Esophagus squamous epithelium (tissue), 4 donors: ENCODE measurements at regions not wholly inside any gene's neighbourhood (a gene's known extent, or its start where the extent isn't known, plus 50 kb on each side); places are given as distances from the start of the nearest gene placed in this dataset.

Source experiments
- POLR2A ChIP-seq, 4 donors: fragments of 450-650 bp; IDR thresholded peaks; one replicate each; pipeline ENCODE4 v1.6.1; 2017; ENCODE audit warnings: antibody characterized with exemption in 4 of 4, mild to moderate bottlenecking in 4 of 4, moderate library complexity in 3 of 4
- TF ChIP-seq, protein P1 (sequence below), 6 experiments: fragments of 450-650 bp in 4 of 6; fragments of 200-600 bp in 2 of 6; sonication (generic) in 2 of 6; IDR thresholded peaks; one replicate each; pipeline ENCODE4 v1.5.1; 2016 to 2019; ENCODE audit warnings: antibody characterized with exemption in 6 of 6, mild to moderate bottlenecking in 4 of 6, moderate library complexity in 4 of 6

DNA sequence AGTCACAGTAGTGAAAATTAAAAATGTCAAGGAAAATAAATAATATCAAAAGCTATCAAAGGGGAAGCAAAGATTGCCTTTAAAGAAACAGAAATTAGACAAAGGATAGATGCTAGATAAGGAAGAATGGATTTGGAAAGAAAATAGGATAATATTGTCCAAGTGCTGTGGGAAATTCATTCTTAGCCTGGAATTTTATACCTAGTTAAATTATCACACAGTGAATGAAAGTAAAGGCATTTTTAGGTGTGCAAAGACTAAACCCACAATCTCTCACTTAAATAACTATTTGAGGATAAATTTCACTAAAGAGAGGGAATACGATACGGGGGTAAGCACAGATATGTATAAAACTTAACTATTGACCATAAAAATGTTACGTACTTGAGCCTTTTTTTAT, 511.1 kb downstream of the TMEM135 start:
- TF ChIP-seq, protein P1, sequence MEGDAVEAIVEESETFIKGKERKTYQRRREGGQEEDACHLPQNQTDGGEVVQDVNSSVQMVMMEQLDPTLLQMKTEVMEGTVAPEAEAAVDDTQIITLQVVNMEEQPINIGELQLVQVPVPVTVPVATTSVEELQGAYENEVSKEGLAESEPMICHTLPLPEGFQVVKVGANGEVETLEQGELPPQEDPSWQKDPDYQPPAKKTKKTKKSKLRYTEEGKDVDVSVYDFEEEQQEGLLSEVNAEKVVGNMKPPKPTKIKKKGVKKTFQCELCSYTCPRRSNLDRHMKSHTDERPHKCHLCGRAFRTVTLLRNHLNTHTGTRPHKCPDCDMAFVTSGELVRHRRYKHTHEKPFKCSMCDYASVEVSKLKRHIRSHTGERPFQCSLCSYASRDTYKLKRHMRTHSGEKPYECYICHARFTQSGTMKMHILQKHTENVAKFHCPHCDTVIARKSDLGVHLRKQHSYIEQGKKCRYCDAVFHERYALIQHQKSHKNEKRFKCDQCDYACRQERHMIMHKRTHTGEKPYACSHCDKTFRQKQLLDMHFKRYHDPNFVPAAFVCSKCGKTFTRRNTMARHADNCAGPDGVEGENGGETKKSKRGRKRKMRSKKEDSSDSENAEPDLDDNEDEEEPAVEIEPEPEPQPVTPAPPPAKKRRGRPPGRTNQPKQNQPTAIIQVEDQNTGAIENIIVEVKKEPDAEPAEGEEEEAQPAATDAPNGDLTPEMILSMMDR (IDR thresholded peaks at IDR 0.05): no peak
- TF ChIP-seq POLR2A (IDR thresholded peaks at IDR 0.05): no peak
